SW 1271 (cell line): ENCODE measurements at regions not wholly inside any gene's neighbourhood (a gene's known extent, or its start where the extent isn't known, plus 50 kb on each side); places are given as distances from the start of the nearest gene placed in this dataset.
"Not testable (repeated sequence)": the region's sequence is repeated elsewhere in the genome, so short reads cannot be mapped to it uniquely, and the experiment has no call there.

ENCODE experiments used
- DNase-seq, 2 experiments: peaks; one replicate each; lab custom pipeline; 2025; lab: John Stamatoyannopoulos, UW

- DNase-seq = no peak
Observed at GRCh38 chr3:140870351-140870750, 71.3 kb upstream of the SLC25A36 start.

GRCh38 chr3:140871022-140871421, 70.6 kb upstream of the SLC25A36 start:
- DNase-seq = no peak

GRCh38 chr3:140872165-140872564, 69.5 kb upstream of the SLC25A36 start:
- DNase-seq = not testable (repeated sequence)

DNA sequence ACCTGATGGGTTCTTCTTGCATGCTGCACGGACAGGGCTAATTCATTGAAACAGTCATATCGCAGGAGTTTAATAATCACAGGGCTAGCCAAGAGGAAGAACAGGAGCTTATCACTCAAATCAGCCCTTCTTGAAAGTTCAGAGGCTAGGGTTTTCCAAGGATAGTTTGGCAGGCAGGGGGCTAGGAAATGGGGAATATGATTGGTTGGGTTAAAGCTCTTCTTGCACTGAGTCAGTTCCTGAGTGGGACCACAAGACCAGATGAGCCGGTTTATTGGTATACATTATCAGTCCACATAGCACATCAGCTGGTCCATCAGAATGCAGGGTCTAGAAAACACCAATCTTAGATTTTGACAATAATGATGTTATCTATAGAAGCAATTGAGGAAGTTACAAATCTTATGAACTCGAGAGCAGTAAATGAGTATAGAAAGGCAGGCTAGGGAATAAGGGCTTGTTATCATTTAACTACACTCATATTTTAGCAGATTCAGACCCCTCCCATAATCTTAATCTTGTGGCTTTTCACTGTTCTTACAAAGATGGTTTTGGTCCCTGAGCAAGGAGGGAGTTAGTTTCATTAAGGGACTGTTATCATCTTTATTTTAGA, 58.1 kb upstream of the SLC25A36 start:
- DNase-seq = no peak

- DNase-seq = not testable (repeated sequence)
Observed at GRCh38 chr3:140885697-140886096, 55.9 kb upstream of the SLC25A36 start.
